HCT116 (cell line): ENCODE measurements at regions not wholly inside any gene's neighbourhood (a gene's known extent, or its start where the extent isn't known, plus 50 kb on each side); places are given as distances from the start of the nearest gene placed in this dataset.

Experiments used
- CEBPB ChIP-seq: IDR thresholded peaks from 2 replicates; pipeline ENCODE4 v1.6.1; 2012; ENCODE audit warnings: low read depth
- CTCF ChIP-seq, 3 experiments: fragments of 200-600 bp in 1 of 3; sonication (generic) in 1 of 3; IDR thresholded peaks in 2 of 3; conservative IDR thresholded peaks in 1 of 3; 2 replicates each; pipeline ENCODE4 v1.5.1; 2012 to 2017; ENCODE audit warnings: low read depth in 2 of 3, low read length in 2 of 3, antibody characterized with exemption in 1 of 3, borderline replicate concordance in 1 of 3, control low read depth in 1 of 3, mild to moderate bottlenecking in 1 of 3, mixed read lengths in 1 of 3, mixed run types in 1 of 3, moderate library complexity in 1 of 3; ENCODE audit not compliant: insufficient read depth in 1 of 3
- EGR1 ChIP-seq: IDR thresholded peaks from 2 replicates; pipeline ENCODE4 v1.6.1; 2012; ENCODE audit warnings: low read depth
- ELF1 ChIP-seq: IDR thresholded peaks from 2 replicates; pipeline ENCODE4 v1.6.1; 2012; ENCODE audit warnings: low read depth, borderline replicate concordance
- EZH2 ChIP-seq: fragments of 200-600 bp; sonication (generic); IDR thresholded peaks from 2 replicates; pipeline ENCODE4 v1.6.1; 2017; ENCODE audit warnings: antibody characterized with exemption, mixed run types
- EZH2phosphoT487 ChIP-seq: fragments of 200-600 bp; IDR thresholded peaks from 2 replicates; pipeline ENCODE4 v1.6.1; 2018; ENCODE audit warnings: antibody characterized with exemption, borderline replicate concordance
- MAX ChIP-seq: IDR thresholded peaks from 2 replicates; pipeline ENCODE4 v1.6.1; 2012
- POLR2A ChIP-seq: IDR thresholded peaks from 2 replicates; pipeline ENCODE4 v1.7.0; 2011; ENCODE audit warnings: borderline replicate concordance; ENCODE audit not compliant: insufficient read depth, insufficient read length; ENCODE audit errors: extremely low read depth
- POLR2AphosphoS5 ChIP-seq: IDR thresholded peaks from 2 replicates; pipeline ENCODE4 v1.6.1; 2011; ENCODE audit warnings: mild to moderate bottlenecking, low read depth, low read length, moderate library complexity
- RAD21 ChIP-seq: IDR thresholded peaks from 2 replicates; pipeline ENCODE4 v1.6.1; 2012; ENCODE audit warnings: low read depth, mild to moderate bottlenecking
- REST ChIP-seq: IDR thresholded peaks from 2 replicates; pipeline ENCODE4 v1.6.1; 2012; ENCODE audit warnings: low read depth
- SP1 ChIP-seq: IDR thresholded peaks from 2 replicates; pipeline ENCODE4 v1.6.1; 2012; ENCODE audit warnings: low read depth
- SRF ChIP-seq: IDR thresholded peaks from 2 replicates; pipeline ENCODE4 v1.6.1; 2012; ENCODE audit warnings: low read depth
- ZBTB33 ChIP-seq: IDR thresholded peaks from 2 replicates; pipeline ENCODE4 v1.6.1; 2011; ENCODE audit warnings: mild to moderate bottlenecking, low read length, moderate library complexity; ENCODE audit not compliant: insufficient replicate concordance; ENCODE audit errors: extremely low read depth

- no peak for TF ChIP-seq EZH2phosphoT487
- no peak for TF ChIP-seq RAD21
- TF ChIP-seq CTCF (IDR thresholded peaks at IDR 0.05 in 2 of 3, conservative IDR thresholded peaks at IDR 0.05 in 1 of 3; ENCODE audit: borderline replicate concordance in 1 of 3, insufficient read depth in 1 of 3, low read depth in 2 of 3, low read length in 2 of 3), result no peak
- no peak for TF ChIP-seq SP1
- TF ChIP-seq MAX, result no peak
- no peak for TF ChIP-seq ELF1
- TF ChIP-seq EZH2, result no peak
- TF ChIP-seq SRF, result no peak
- TF ChIP-seq POLR2A, result no peak
- no peak for TF ChIP-seq ZBTB33
- TF ChIP-seq REST, result no peak
- no peak for TF ChIP-seq CEBPB
- TF ChIP-seq EGR1, result no peak
- no peak for TF ChIP-seq POLR2AphosphoS5
Observed at GRCh38 chr16:9567666-9568065, 476.2 kb downstream of the HAPSTR1 start.
